ENCODE measurements at regions not wholly inside any gene's neighbourhood (a gene's known extent, or its start where the extent isn't known, plus 50 kb on each side); places are given as distances from the start of the nearest gene placed in this dataset.

DNA sequence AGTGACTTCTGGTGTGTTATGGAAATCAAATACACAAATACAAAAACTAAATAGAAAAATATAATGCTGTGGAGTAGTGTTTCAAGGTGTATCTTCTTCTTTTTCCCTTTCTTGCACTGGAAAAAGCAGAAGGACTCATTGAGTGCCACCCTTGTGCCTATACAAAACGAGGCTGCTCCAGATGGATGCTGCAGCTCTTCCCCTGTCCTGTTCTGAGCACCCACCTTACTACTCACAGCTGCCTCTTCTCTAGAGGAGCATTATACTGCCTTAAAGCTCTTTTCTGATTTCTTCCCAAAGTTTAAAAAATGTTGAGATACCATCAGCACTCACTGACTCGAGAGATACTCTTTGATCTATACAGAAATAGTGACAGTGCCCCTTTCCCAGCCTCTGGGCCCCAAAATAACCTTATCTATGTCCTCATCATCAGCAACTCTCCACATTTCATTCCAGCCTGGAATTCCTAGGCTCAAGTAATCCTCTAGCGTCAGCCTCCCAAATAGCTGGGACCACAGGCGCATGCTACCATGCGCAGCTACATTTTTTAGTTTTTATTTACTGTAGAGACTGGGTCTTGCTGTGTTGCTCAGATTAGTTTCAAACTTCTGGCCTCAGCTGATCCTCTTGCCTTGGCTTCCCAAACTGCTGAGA is 1356.1 kb upstream of the NRXN1 start:
- H3K9me3 ChIP-seq (ENCODE audit: insufficient read depth, low read depth, low read length), result no peaks in the 10 kb centered on the region
- H3K27me3 ChIP-seq (ENCODE audit: insufficient read depth, low read length), result no peaks in the 10 kb centered on the region
- H3K4me1 ChIP-seq (ENCODE audit: insufficient read depth, low read length), result peaks cover 6% of the 10 kb centered on the region
- no peak overlapping the region for H3K4me3 ChIP-seq (ENCODE audit: low read length)
- no peaks in the 10 kb centered on the region for H3K36me3 ChIP-seq (ENCODE audit: insufficient read depth, low read length)
- no peak overlapping the region for H3K9ac ChIP-seq (ENCODE audit: low read depth, low read length)
- H3K27ac ChIP-seq (ENCODE audit: low read depth, low read length), result no peak overlapping the region
- 91% methylated on average over 5 of the region's 5 CpGs for WGBS

DNA sequence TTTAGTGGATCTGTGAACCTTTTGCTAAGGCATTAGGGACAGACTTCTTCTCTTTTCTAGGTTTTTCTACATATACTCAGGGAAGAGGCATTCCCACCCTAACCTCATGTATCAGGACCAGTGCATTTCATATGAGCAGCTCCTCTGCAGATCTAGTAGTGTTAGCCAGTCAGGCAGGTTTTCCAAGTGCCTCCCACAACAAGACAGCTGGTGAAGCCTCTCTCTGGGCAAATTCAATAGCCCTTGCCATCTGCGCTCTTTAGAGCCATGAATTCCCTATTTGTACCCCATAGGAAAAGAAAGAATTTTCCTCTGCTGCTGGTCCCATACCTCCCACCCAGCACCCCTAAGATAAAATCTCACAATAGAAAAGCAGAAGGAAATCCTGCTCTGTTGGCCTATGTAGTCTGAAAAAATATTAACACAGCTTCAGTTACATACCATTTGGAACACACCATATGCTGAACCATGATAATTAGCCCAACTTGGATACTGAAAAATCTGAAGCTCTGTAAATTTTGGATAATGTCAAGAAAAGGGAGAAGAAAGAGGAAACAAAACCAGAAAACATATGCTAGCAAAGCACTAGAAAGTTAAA is 1354.6 kb upstream of the NRXN1 start:
- no peak overlapping the region for H3K27ac ChIP-seq (ENCODE audit: low read depth, low read length)
- no peaks in the 10 kb centered on the region for H3K27me3 ChIP-seq (ENCODE audit: insufficient read depth, low read length)
- 97% methylated on average over 1 of the region's 1 CpG for WGBS
- H3K9me3 ChIP-seq (ENCODE audit: insufficient read depth, low read depth, low read length), result no peaks in the 10 kb centered on the region
- H3K9ac ChIP-seq (ENCODE audit: low read depth, low read length), result no peak overlapping the region
- peaks cover 6% of the 10 kb centered on the region for H3K4me1 ChIP-seq (ENCODE audit: insufficient read depth, low read length)
- no peak overlapping the region for H3K4me3 ChIP-seq (ENCODE audit: low read length)
- H3K36me3 ChIP-seq (ENCODE audit: insufficient read depth, low read length), result no peaks in the 10 kb centered on the region

DNA sequence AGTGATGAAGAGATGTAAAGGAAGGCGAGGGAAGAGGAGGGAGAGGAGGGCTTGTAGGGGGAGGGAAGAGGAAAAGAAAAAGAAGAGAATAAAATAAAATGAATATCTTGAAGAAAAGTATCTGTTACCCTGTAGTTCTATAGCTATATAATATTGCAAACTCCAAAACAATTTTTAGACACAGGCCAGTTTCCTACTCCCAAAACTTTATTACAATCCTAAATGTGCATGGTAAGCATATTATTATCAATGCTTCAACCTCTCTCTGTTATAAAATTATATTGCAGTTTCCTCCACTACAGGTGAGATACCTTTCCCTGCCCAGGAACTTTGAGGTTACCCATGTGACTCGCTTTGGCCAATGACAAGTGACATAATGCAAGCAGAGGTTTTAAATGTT is 1351.6 kb upstream of the NRXN1 start:
- H3K9ac ChIP-seq (ENCODE audit: low read depth, low read length), result no peak overlapping the region
- no peak overlapping the region for H3K27ac ChIP-seq (ENCODE audit: low read depth, low read length)
- H3K4me3 ChIP-seq (ENCODE audit: low read length), result no peak overlapping the region
- no peaks in the 10 kb centered on the region for H3K27me3 ChIP-seq (ENCODE audit: insufficient read depth, low read length)
- H3K36me3 ChIP-seq (ENCODE audit: insufficient read depth, low read length), result no peaks in the 10 kb centered on the region
- peaks cover 6% of the 10 kb centered on the region for H3K4me1 ChIP-seq (ENCODE audit: insufficient read depth, low read length)
- 96% methylated on average over 2 of the region's 2 CpGs for WGBS
- no peaks in the 10 kb centered on the region for H3K9me3 ChIP-seq (ENCODE audit: insufficient read depth, low read depth, low read length)

DNA sequence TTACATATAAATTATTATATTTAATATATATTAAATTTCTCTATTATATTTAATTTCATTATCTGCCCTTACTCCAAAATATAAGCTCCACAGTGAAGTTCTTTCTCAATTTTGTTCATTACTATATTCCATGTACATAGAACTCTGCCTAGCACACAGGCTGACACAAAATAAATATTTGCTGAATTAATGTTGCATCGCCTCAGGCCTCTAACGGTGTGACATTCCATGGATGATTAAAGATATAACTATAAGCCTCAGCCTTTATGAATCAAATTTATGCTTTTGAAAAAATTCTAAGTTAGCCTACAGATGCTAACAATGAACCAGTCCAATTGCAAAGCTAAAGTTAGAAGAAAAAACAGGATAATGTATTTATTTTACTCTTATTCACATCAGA is 1337.2 kb upstream of the NRXN1 start:
- 90% methylated on average over 2 of the region's 2 CpGs for WGBS
- no peaks in the 10 kb centered on the region for H3K36me3 ChIP-seq (ENCODE audit: insufficient read depth, low read length)
- no peak overlapping the region for H3K9ac ChIP-seq (ENCODE audit: low read depth, low read length)
- no peaks in the 10 kb centered on the region for H3K27me3 ChIP-seq (ENCODE audit: insufficient read depth, low read length)
- H3K4me3 ChIP-seq (ENCODE audit: low read length), result no peak overlapping the region
- no peak overlapping the region for H3K27ac ChIP-seq (ENCODE audit: low read depth, low read length)
- no peaks in the 10 kb centered on the region for H3K4me1 ChIP-seq (ENCODE audit: insufficient read depth, low read length)
- peaks cover 2% of the 10 kb centered on the region; the same call in 1 of the 2 replicates for H3K9me3 ChIP-seq (ENCODE audit: insufficient read depth, low read depth, low read length)

DNA sequence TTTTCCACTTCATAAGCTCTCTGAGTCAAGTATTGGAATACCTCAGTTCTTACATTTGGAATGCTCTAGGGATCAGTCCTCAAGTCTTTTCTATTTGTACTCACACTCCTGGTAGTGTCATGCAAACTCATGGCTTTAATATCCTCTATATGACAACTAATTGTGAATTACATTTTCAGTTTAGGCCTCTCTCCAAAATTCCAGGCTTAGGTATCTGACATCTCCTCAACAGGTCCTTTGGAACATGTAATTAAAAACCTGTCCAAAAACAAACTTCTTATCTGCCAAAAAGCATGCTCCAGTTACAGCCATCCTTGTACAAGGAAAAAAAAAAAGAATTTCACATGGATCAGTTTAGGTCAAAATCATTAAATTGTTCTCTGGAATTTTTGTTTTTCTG is 1336.2 kb upstream of the NRXN1 start:
- Histone ChIP-seq H3K9ac (ENCODE audit: low read depth, low read length) (no peak overlapping the region), H3K27me3 (ENCODE audit: insufficient read depth, low read length) (no peaks in the 10 kb centered on the region), H3K4me3 (ENCODE audit: low read length) (no peak overlapping the region), H3K4me1 (ENCODE audit: insufficient read depth, low read length) (no peaks in the 10 kb centered on the region), H3K36me3 (ENCODE audit: insufficient read depth, low read length) (no peaks in the 10 kb centered on the region), H3K27ac (ENCODE audit: low read depth, low read length) (no peak overlapping the region), H3K9me3 (ENCODE audit: insufficient read depth, low read depth, low read length) (peaks cover 11% of the 10 kb centered on the region; the same call in 1 of the 2 replicates)

DNA sequence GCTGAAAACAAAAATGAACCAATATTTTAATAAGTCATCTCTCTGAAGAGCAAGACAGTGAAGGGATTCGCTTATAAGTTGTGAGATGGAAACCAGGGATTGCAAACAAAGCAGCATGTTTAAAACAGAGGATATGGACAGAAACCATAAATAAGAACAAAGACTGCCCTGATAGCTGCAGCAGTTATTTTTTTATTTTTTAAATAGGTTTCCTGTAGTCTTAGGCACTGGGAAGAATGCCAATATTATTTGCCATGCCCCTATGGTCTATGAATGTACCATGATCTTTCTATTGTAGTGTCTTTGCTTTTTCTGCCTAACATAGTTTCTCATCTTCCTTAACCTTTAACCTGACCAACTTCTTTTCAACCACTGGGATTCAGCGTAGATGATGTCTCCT is 1334.0 kb upstream of the NRXN1 start:
- Histone ChIP-seq H3K36me3 (ENCODE audit: insufficient read depth, low read length) (no peaks in the 10 kb centered on the region), H3K4me1 (ENCODE audit: insufficient read depth, low read length) (no peaks in the 10 kb centered on the region), H3K9me3 (ENCODE audit: insufficient read depth, low read depth, low read length) (peaks cover 11% of the 10 kb centered on the region; the same call in 1 of the 2 replicates), H3K27ac (ENCODE audit: low read depth, low read length) (no peak overlapping the region), H3K4me3 (ENCODE audit: low read length) (no peak overlapping the region), H3K27me3 (ENCODE audit: insufficient read depth, low read length) (no peaks in the 10 kb centered on the region), H3K9ac (ENCODE audit: low read depth, low read length) (no peak overlapping the region)
- WGBS, result 94% methylated on average over 2 of the region's 2 CpGs

DNA sequence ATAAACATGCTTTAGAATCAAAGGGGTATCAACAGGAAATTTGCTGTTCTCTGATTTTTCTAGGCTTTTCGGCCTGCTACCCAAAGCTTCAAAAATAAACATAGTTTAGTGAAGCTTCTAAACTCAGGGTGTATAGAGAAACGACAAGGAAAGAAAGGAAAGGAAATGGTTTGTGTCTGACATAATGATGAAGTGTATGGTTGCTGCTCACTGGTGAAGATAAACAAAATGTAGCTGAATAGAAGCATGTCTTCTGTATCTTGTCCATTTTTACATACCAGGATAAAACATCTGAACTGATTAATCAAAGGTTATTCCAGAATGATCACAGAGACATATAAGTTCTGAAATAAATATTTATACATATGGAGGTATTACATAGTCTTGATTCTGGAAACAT is 1324.6 kb upstream of the NRXN1 start:
- Histone ChIP-seq H3K9ac (ENCODE audit: low read depth, low read length) (no peak overlapping the region), H3K4me3 (ENCODE audit: low read length) (no peak overlapping the region), H3K27me3 (ENCODE audit: insufficient read depth, low read length) (no peaks in the 10 kb centered on the region), H3K9me3 (ENCODE audit: insufficient read depth, low read depth, low read length) (peaks cover 5% of the 10 kb centered on the region; the same call in 1 of the 2 replicates), H3K27ac (ENCODE audit: low read depth, low read length) (no peak overlapping the region), H3K36me3 (ENCODE audit: insufficient read depth, low read length) (peaks cover 2% of the 10 kb centered on the region; the same call in 1 of the 2 replicates), H3K4me1 (ENCODE audit: insufficient read depth, low read length) (no peaks in the 10 kb centered on the region)
- 85% methylated on average over 2 of the region's 2 CpGs for WGBS

DNA sequence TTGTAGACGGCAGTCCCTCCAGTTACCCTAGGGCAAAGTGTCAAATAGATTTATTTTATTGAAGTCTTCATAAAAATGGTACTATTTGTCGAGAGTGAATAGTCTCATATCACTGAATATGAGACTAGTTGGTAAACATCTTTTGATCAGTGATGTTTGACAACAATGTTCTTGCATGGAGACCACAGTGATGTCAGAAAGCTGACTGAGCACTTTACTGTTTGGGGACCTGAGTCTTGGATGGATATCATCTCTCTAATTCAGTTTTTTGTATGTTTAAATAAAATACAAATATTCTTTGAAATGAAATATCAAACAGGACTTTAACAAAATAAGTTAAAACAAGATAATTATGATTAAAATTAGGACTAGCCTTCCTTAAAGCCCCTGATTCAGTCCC is 1315.4 kb upstream of the NRXN1 start:
- Histone ChIP-seq H3K27me3 (ENCODE audit: insufficient read depth, low read length) (no peaks in the 10 kb centered on the region), H3K9ac (ENCODE audit: low read depth, low read length) (no peak overlapping the region), H3K27ac (ENCODE audit: low read depth, low read length) (no peak overlapping the region), H3K36me3 (ENCODE audit: insufficient read depth, low read length) (no peaks in the 10 kb centered on the region), H3K4me3 (ENCODE audit: low read length) (no peak overlapping the region), H3K4me1 (ENCODE audit: insufficient read depth, low read length) (peaks cover 30% of the 10 kb centered on the region), H3K9me3 (ENCODE audit: insufficient read depth, low read depth, low read length) (no peaks in the 10 kb centered on the region)
- WGBS, result 95% methylated on average over 2 of the region's 2 CpGs

DNA sequence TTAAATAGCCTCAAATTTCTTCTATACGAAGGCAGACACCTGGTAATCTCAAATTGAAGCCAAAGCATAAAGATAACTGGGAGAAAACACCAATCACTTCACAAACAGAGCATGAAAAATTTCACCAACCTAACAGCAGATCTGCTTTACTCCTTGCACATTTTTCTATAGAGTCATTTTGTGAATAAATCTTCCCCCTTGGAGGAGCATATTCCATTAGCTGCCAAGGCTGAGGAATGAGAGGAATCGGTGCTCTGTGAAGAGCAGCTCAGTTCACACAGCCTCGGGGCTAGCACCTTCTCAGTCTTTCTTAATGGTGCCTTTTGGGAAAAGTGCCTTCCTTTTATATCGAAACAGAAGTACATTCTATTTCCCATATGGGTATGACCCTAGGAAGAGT is 1313.7 kb upstream of the NRXN1 start:
- no peaks in the 10 kb centered on the region for H3K9me3 ChIP-seq (ENCODE audit: insufficient read depth, low read depth, low read length)
- no peaks in the 10 kb centered on the region for H3K27me3 ChIP-seq (ENCODE audit: insufficient read depth, low read length)
- no peaks in the 10 kb centered on the region for H3K36me3 ChIP-seq (ENCODE audit: insufficient read depth, low read length)
- H3K4me3 ChIP-seq (ENCODE audit: low read length), result no peak overlapping the region
- no peak overlapping the region for H3K9ac ChIP-seq (ENCODE audit: low read depth, low read length)
- H3K4me1 ChIP-seq (ENCODE audit: insufficient read depth, low read length), result peaks cover 34% of the 10 kb centered on the region
- peak overlapping the region; percentile 21; the same call in 1 of the 2 replicates for H3K27ac ChIP-seq (ENCODE audit: low read depth, low read length)
- WGBS, result 84% methylated on average over 3 of the region's 4 CpGs

DNA sequence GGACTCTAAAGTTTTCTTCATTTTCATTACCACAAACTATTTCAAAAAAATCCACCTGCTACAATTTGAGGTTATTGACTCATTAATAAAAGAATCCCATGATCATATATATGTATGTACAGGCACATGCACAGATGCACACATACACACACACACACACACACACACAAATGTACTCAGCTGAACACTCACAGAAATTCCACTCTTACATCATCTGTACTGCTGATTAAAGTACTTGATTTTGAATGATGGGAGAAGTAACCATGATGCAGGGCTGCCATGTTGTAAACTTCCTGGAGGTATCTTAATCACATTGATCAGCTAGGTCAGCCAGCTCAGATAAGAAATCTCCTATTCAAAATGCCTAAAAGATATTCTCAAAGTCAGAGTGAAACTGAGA is 1313.2 kb upstream of the NRXN1 start:
- Histone ChIP-seq H3K4me3 (ENCODE audit: low read length) (no peak overlapping the region), H3K27ac (ENCODE audit: low read depth, low read length) (no peak overlapping the region), H3K9me3 (ENCODE audit: insufficient read depth, low read depth, low read length) (no peaks in the 10 kb centered on the region), H3K36me3 (ENCODE audit: insufficient read depth, low read length) (no peaks in the 10 kb centered on the region), H3K4me1 (ENCODE audit: insufficient read depth, low read length) (peaks cover 35% of the 10 kb centered on the region), H3K9ac (ENCODE audit: low read depth, low read length) (no peak overlapping the region), H3K27me3 (ENCODE audit: insufficient read depth, low read length) (no peaks in the 10 kb centered on the region)

DNA sequence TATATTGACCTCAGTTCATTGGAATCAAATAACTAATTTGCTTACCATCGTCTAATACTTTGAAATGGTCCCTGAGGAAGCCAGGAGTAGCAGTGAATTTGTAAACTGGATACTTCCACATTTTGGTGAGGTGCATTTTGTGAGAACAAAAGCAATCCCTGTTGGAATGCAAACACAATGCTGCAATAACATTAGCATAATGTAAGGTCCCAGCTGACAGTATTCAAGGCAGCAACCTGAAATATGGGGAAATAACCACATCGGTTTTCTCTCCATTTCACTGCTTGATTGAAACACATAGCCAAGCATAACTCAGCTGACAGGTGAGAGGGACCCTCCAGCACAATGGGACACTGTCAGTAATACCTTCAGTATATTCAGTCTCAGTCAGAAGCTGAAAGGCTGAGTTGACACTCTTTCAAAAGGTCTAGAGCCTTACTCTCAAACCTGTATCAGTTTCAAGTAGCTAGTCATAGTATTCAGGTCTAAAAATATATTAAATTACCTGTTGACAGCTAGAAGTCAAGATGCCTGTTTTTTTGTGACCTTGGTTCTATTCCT is 1311.9 kb upstream of the NRXN1 start:
- 63% methylated on average over 2 of the region's 2 CpGs for WGBS
- H3K4me3 ChIP-seq (ENCODE audit: low read length), result no peak overlapping the region
- H3K9ac ChIP-seq (ENCODE audit: low read depth, low read length), result no peak overlapping the region
- 0 out of 2 replicates have a peak overlapping the region, but pooled peaks have one; percentile 14 for H3K27ac ChIP-seq (ENCODE audit: low read depth, low read length)
- no peaks in the 10 kb centered on the region for H3K9me3 ChIP-seq (ENCODE audit: insufficient read depth, low read depth, low read length)
- peaks cover 47% of the 10 kb centered on the region for H3K4me1 ChIP-seq (ENCODE audit: insufficient read depth, low read length)
- H3K27me3 ChIP-seq (ENCODE audit: insufficient read depth, low read length), result no peaks in the 10 kb centered on the region
- H3K36me3 ChIP-seq (ENCODE audit: insufficient read depth, low read length), result no peaks in the 10 kb centered on the region
